ES-I3 (cell line): ENCODE measurements at regions not wholly inside any gene's neighbourhood (a gene's known extent, or its start where the extent isn't known, plus 50 kb on each side); places are given as distances from the start of the nearest gene placed in this dataset.

ENCODE experiments used
- H3K36me3 ChIP-seq: 2 replicates; pipeline ENCODE4 v1.6.1; 2013; ENCODE audit warnings: mild to moderate bottlenecking, low read length, control low read depth, moderate library complexity; ENCODE audit not compliant: insufficient read depth
- H3K4me1 ChIP-seq: 2 replicates; pipeline ENCODE4 v1.6.1; 2013; ENCODE audit warnings: mild to moderate bottlenecking, control low read depth, low read length; ENCODE audit not compliant: insufficient read depth
- H3K9ac ChIP-seq: 2 replicates; pipeline ENCODE4 v1.6.1; 2013; ENCODE audit warnings: low read depth, mild to moderate bottlenecking, low read length, moderate library complexity
- H3K9me3 ChIP-seq: 2 replicates; pipeline ENCODE4 v1.6.1; 2013; ENCODE audit warnings: mild to moderate bottlenecking, low read length, moderate library complexity; ENCODE audit not compliant: control insufficient read depth, insufficient read depth

- Histone ChIP-seq H3K9ac (no peak overlapping the region), H3K4me1 (no peaks in the 10 kb centered on the region), H3K9me3 (no peaks in the 10 kb centered on the region), H3K36me3 (no peaks in the 10 kb centered on the region)
Measured at GRCh38 chr18:37920865-37921264, 355.3 kb upstream of the CELF4 start.

- Histone ChIP-seq H3K4me1 (no peaks in the 10 kb centered on the region), H3K9me3 (no peaks in the 10 kb centered on the region), H3K9ac (no peak overlapping the region), H3K36me3 (no peaks in the 10 kb centered on the region)
Measured at GRCh38 chr18:37913051-37913450, 347.5 kb upstream of the CELF4 start.

- H3K9ac ChIP-seq, result no peak overlapping the region
- H3K4me1 ChIP-seq, result no peaks in the 10 kb centered on the region
- H3K36me3 ChIP-seq, result no peaks in the 10 kb centered on the region
- no peaks in the 10 kb centered on the region for H3K9me3 ChIP-seq
Measured at GRCh38 chr18:37902344-37902743, 336.7 kb upstream of the CELF4 start.

GRCh38 chr18:37900326-37900725, 334.7 kb upstream of the CELF4 start:
- no peak overlapping the region for H3K9ac ChIP-seq
- H3K4me1 ChIP-seq, result no peaks in the 10 kb centered on the region
- H3K36me3 ChIP-seq, result no peaks in the 10 kb centered on the region
- no peaks in the 10 kb centered on the region for H3K9me3 ChIP-seq

GRCh38 chr18:37889963-37890362, 324.4 kb upstream of the CELF4 start:
- H3K9me3 ChIP-seq, result no peaks in the 10 kb centered on the region
- no peaks in the 10 kb centered on the region for H3K4me1 ChIP-seq
- H3K36me3 ChIP-seq, result no peaks in the 10 kb centered on the region
- H3K9ac ChIP-seq, result no peak overlapping the region

- H3K36me3 ChIP-seq, result no peaks in the 10 kb centered on the region
- H3K9me3 ChIP-seq, result no peaks in the 10 kb centered on the region
- 0 out of 2 replicates have a peak, but pooled peaks cover 6% of the 10 kb centered on the region for H3K4me1 ChIP-seq
- no peak overlapping the region for H3K9ac ChIP-seq
Measured at GRCh38 chr18:37874721-37875120, 309.1 kb upstream of the CELF4 start.

- no peaks in the 10 kb centered on the region for H3K9me3 ChIP-seq
- no peaks in the 10 kb centered on the region for H3K36me3 ChIP-seq
- H3K4me1 ChIP-seq, result 0 out of 2 replicates have a peak, but pooled peaks cover 6% of the 10 kb centered on the region
- H3K9ac ChIP-seq, result no peak overlapping the region
Measured at GRCh38 chr18:37873416-37873815, 307.8 kb upstream of the CELF4 start.

- no peak overlapping the region for H3K9ac ChIP-seq
- no peaks in the 10 kb centered on the region for H3K36me3 ChIP-seq
- H3K4me1 ChIP-seq, result 0 out of 2 replicates have a peak, but pooled peaks cover 6% of the 10 kb centered on the region
- no peaks in the 10 kb centered on the region for H3K9me3 ChIP-seq
Measured at GRCh38 chr18:37872562-37872961, 307.0 kb upstream of the CELF4 start.

GRCh38 chr18:37871561-37871960, 306.0 kb upstream of the CELF4 start:
- H3K9me3 ChIP-seq, result no peaks in the 10 kb centered on the region
- no peaks in the 10 kb centered on the region for H3K36me3 ChIP-seq
- H3K4me1 ChIP-seq, result 0 out of 2 replicates have a peak, but pooled peaks cover 6% of the 10 kb centered on the region

GRCh38 chr18:37869051-37869450, 303.5 kb upstream of the CELF4 start:
- H3K9me3 ChIP-seq, result no peaks in the 10 kb centered on the region
- H3K4me1 ChIP-seq, result 0 out of 2 replicates have a peak, but pooled peaks cover 6% of the 10 kb centered on the region
- no peaks in the 10 kb centered on the region for H3K36me3 ChIP-seq
- no peak overlapping the region for H3K9ac ChIP-seq

More at GRCh38 chr18:37871561-37871960, 306.0 kb upstream of the CELF4 start:
- no peak overlapping the region for H3K9ac ChIP-seq

- Histone ChIP-seq H3K4me1 (no peaks in the 10 kb centered on the region), H3K9ac (no peak overlapping the region), H3K36me3 (no peaks in the 10 kb centered on the region), H3K9me3 (no peaks in the 10 kb centered on the region)
Measured at GRCh38 chr18:37864122-37864521, 298.5 kb upstream of the CELF4 start.

GRCh38 chr18:37861981-37862380, 296.4 kb upstream of the CELF4 start:
- no peak overlapping the region for H3K9ac ChIP-seq
- no peaks in the 10 kb centered on the region for H3K4me1 ChIP-seq
- H3K9me3 ChIP-seq, result no peaks in the 10 kb centered on the region
- H3K36me3 ChIP-seq, result no peaks in the 10 kb centered on the region

- H3K9me3 ChIP-seq, result no peaks in the 10 kb centered on the region
- H3K4me1 ChIP-seq, result no peaks in the 10 kb centered on the region
- no peaks in the 10 kb centered on the region for H3K36me3 ChIP-seq
- no peak overlapping the region for H3K9ac ChIP-seq
Measured at GRCh38 chr18:37854396-37854795, 288.8 kb upstream of the CELF4 start.

- Histone ChIP-seq H3K9me3 (no peaks in the 10 kb centered on the region), H3K36me3 (no peaks in the 10 kb centered on the region), H3K4me1 (no peaks in the 10 kb centered on the region), H3K9ac (no peak overlapping the region)
Measured at GRCh38 chr18:37853706-37854105, 288.1 kb upstream of the CELF4 start.

- Histone ChIP-seq H3K4me1 (peaks cover 1% of the 10 kb centered on the region; the same call in 1 of the 2 replicates), H3K9me3 (peaks cover 3% of the 10 kb centered on the region)
Measured at GRCh38 chr18:37852464-37852863, 286.9 kb upstream of the CELF4 start.

GRCh38 chr18:37847544-37847943, 281.9 kb upstream of the CELF4 start:
- no peak overlapping the region for H3K9ac ChIP-seq

More at GRCh38 chr18:37852464-37852863, 286.9 kb upstream of the CELF4 start:
- Histone ChIP-seq H3K9ac (no peak overlapping the region), H3K36me3 (no peaks in the 10 kb centered on the region)

More at GRCh38 chr18:37847544-37847943, 281.9 kb upstream of the CELF4 start:
- Histone ChIP-seq H3K4me1 (peaks cover 14% of the 10 kb centered on the region), H3K36me3 (no peaks in the 10 kb centered on the region), H3K9me3 (peaks cover 3% of the 10 kb centered on the region)
